ENCODE measurements at regions not wholly inside any gene's neighbourhood (a gene's known extent, or its start where the extent isn't known, plus 50 kb on each side); places are given as distances from the start of the nearest gene placed in this dataset.
"Not testable (repeated sequence)": the region's sequence is repeated elsewhere in the genome, so short reads cannot be mapped to it uniquely, and the experiment has no call there.

- DNase-seq (ENCODE audit: low read depth in 2 of 3, low spot score in 2 of 3) = not testable (repeated sequence)
Observed at GRCh38 chr5:100066020-100066419, 469.2 kb upstream of the FAM174A start.

DNA sequence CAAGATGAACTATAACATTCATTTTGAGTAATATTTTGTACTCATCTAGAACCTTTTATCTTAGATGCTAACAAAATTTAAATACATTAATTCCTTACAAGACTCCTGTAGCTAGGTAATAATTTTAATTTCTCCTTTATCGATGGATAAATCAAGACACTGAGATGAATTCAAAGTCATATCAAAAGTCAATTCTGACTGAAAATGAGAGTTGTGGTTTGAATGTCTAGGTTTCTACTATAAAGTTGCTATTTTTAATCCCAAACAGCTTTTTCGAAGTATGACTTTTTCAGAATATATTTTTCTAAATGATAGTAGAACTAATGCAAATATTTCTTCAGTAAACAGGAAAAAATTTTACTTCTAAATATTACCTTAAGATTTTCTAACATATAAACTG lies 491.7 kb upstream of the FAM174A start:
- no peak for DNase-seq (ENCODE audit: low read depth in 2 of 3, low spot score in 2 of 3)

GRCh38 chr5:100026606-100027005 lies 508.6 kb upstream of the FAM174A start:
- DNase-seq (ENCODE audit: low read depth in 2 of 3, low spot score in 2 of 3) = no peak

DNA sequence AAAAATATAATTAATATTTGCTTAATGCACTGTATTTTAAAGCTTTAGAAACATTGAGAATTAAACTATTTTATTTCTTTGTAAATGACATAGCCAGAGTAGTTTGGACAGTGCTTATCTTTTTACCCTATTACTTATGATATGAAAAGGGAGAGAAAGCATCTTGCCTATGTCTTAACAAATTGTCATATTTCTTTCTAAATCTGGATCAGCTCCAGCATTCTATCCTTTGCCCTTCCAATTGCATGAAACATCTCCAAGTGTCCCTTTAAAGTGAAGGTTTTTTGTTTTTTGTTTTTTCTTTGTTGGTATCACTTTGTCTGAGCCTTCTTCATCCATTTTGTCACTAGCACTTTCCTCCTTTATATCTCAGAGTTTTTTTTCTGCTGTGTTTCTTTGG lies 511.6 kb upstream of the FAM174A start:
- no peak for DNase-seq (ENCODE audit: low read depth in 2 of 3, low spot score in 2 of 3)

DNA sequence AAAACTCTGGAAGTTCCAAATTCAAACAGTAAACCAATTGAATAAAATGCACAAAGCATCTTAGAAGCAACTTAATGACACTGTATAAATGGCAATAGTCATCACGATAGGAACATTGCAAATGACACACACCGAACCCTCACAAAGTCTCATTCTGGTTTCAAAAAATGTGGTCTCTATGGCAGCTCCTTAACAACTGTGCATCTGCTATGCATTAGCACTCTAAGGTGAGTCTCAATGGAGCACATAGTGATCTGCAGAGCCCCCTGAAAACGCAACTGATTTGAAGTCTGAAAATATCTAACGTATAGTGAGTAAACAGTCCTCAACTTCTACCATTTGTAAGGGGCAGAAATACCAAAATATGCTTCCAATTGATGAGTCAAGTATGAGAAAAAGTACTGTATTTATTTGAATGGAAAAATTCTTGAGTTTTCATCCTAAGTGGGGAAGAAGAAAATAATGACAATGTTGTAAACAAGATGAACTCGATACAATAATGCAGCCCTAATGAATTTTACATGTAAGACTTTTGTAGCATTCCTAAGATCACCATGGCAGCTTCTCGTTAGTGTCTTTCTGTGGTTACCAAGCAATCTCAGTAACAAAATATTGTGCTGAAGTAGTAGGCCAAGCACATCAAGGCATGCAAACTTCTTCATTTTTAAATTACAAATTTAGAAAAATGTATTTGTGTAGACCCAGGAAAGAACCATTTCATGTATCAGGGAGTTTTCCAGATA lies 517.5 kb upstream of the FAM174A start:
- DNase-seq (ENCODE audit: low read depth in 2 of 3, low spot score in 2 of 3) = no peak

- not testable (repeated sequence) for DNase-seq (ENCODE audit: low read depth in 2 of 3, low spot score in 2 of 3)
Observed at GRCh38 chr5:100013305-100013704, 521.9 kb upstream of the FAM174A start.

GRCh38 chr5:100011160-100011559 lies 524.0 kb upstream of the FAM174A start:
- not testable (repeated sequence) for DNase-seq (ENCODE audit: low read depth in 2 of 3, low spot score in 2 of 3)

- DNase-seq (ENCODE audit: low read depth in 2 of 3, low spot score in 2 of 3) = no peak
Observed at GRCh38 chr5:100004969-100005368, 530.2 kb upstream of the FAM174A start.

DNA sequence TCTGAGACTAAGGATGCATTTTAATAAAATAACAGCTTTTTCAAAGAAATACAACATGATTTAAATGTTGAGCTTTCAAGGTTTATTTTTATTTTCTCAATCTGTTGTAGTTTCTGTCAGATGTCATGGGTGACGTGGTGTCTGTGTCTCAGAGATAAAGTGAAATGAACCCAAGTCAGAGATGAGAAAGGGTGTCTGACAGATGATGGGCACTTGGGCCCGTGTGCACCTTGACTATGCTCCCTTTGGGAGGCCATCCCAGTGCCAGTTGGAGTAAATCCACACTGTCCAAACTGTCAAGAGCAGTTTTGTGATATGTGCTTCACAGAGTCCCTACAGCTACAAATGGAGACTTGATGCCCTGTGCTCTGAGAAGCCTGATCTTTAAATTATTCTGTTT lies 536.9 kb upstream of the FAM174A start:
- no peak for DNase-seq (ENCODE audit: low read depth in 2 of 3, low spot score in 2 of 3)

- no peak for DNase-seq (ENCODE audit: low read depth in 2 of 3, low spot score in 2 of 3)
Observed at GRCh38 chr5:99995407-99995806, 539.8 kb upstream of the FAM174A start.

- DNase-seq (ENCODE audit: low read depth in 2 of 3, low spot score in 2 of 3) = no peak
Observed at GRCh38 chr5:99973779-99974178, 561.4 kb upstream of the FAM174A start.

DNA sequence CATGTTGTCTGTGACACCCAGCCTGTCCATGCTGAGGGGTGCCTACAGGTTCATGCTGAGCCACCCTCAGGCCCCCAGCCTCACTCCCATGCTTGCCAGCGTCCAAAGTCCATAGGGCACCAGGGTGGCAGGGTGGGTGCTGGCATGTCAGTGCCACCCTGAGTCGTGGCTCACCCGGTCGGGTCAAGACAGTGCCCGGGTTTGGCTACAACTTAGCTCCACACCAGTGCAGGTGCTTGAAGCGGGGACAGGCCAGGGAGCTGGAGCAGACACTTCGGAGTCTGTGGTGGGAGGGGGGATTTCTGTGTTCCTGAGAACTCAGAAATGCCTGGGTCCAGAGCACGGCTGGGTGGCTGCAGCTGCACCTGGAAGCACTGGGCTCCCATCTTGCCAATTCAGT lies 579.2 kb upstream of the FAM174A start:
- DNase-seq (ENCODE audit: low read depth in 2 of 3, low spot score in 2 of 3) = no peak

GRCh38 chr5:99955006-99955405 lies 580.2 kb upstream of the FAM174A start:
- no peak for DNase-seq (ENCODE audit: low read depth in 2 of 3, low spot score in 2 of 3)

DNA sequence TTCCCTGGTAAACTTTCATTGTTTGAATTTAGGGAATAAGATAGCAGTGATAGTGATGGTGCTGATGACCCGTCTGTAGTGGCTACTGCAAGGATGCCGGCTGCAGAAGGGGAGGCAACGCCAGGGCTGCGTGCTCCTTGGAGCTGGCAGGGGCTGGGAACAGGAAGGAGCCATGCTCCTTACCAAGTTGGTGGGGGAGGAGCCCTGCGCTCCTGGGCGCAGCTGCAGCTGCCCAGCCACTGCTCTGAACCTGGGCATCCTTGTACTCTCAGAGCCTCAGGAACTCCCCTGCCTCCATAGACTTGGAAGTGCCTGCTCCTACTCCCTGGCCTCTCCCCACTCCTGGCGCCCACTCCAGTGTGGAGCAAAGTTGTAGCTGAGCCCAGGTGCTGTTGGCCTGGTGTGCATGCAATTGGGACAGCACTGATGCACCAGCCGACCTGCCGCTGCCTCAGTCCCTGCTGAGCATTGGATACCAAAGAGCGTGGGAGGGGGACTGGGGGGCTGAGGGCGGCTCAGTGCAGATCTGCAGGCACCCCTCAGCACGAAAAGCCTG lies 585.1 kb upstream of the FAM174A start:
- DNase-seq (ENCODE audit: low read depth in 2 of 3, low spot score in 2 of 3) = no peak

- DNase-seq (ENCODE audit: low read depth in 2 of 3, low spot score in 2 of 3) = no peak
Observed at GRCh38 chr5:99949361-99949760, 585.8 kb upstream of the FAM174A start.

GRCh38 chr5:99948850-99949249 lies 586.3 kb upstream of the FAM174A start:
- DNase-seq (ENCODE audit: low read depth in 2 of 3, low spot score in 2 of 3) = no peak

- DNase-seq (ENCODE audit: low read depth in 2 of 3, low spot score in 2 of 3) = no peak
Observed at GRCh38 chr5:99945478-99946442, 589.4 kb upstream of the FAM174A start.

GRCh38 chr5:99940540-99940939 lies 594.6 kb upstream of the FAM174A start:
- no peak for DNase-seq (ENCODE audit: low read depth in 2 of 3, low spot score in 2 of 3)

DNA sequence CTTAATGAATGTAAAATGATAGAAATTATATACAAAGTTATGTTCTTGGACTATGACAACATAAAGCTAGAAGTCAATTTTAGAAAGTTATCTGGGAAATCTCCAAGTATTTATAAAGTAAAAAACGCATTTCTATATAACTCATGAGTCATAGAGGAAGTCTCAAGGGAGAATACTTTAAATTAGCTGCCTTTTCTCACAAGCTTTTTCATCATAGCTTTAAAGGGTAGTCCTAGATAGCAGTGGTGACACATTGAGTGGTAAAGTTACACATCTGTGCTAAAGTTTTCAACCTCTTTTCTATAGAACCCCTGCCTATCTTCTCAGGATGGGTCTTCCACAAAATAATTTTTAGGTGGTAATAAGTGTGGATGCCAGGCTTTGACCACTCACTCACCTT lies 598.3 kb upstream of the FAM174A start:
- no peak for DNase-seq (ENCODE audit: low read depth in 2 of 3, low spot score in 2 of 3)

GRCh38 chr5:99929806-99930135 lies 605.4 kb upstream of the FAM174A start:
- DNase-seq (ENCODE audit: low read depth in 2 of 3, low spot score in 2 of 3) = no peak

GRCh38 chr5:99929067-99929805 lies 605.9 kb upstream of the FAM174A start:
- DNase-seq (ENCODE audit: low read depth in 2 of 3, low spot score in 2 of 3) = no peak

Measured in activated CD8-positive, alpha-beta memory T cell treated with anti-CD3 and anti-CD28 coated beads for 48 hours (primary cell).